GM12878 (cell line): ENCODE measurements at regions not wholly inside any gene's neighbourhood (a gene's known extent, or its start where the extent isn't known, plus 50 kb on each side); places are given as distances from the start of the nearest gene placed in this dataset.

ENCODE experiments used
- ATF7 ChIP-seq: fragments of 450-650 bp; IDR thresholded peaks from 2 replicates; pipeline ENCODE4 v1.6.1; 2016; ENCODE audit warnings: low read depth, mild to moderate bottlenecking
- BCL11A ChIP-seq: IDR thresholded peaks from 2 replicates; pipeline ENCODE4 v1.6.1; 2011; ENCODE audit warnings: low read depth, low read length
- CHD4 ChIP-seq: fragments of 200-600 bp; sonication (generic); IDR thresholded peaks from 2 replicates; pipeline ENCODE4 v1.6.1; 2016; ENCODE audit warnings: mild to moderate bottlenecking
- EP300 ChIP-seq, 2 experiments: fragments of 150-350 bp in 1 of 2; IDR thresholded peaks; 2 replicates each; pipeline ENCODE4 v1.6.1; 2011 to 2012; ENCODE audit warnings: low read depth in 2 of 2, low read length in 2 of 2, borderline replicate concordance in 1 of 2, improper control_type of control experiment in 1 of 2, inconsistent platforms in 1 of 2; ENCODE audit not compliant: control insufficient read depth in 1 of 2
- KAT2A ChIP-seq: conservative IDR thresholded peaks from 2 replicates; pipeline ENCODE4 v1.6.1; 2011; ENCODE audit warnings: low read depth, low read length; ENCODE audit not compliant: control insufficient read depth
- KLF5 ChIP-seq: fragments of 450-650 bp; IDR thresholded peaks from 2 replicates; pipeline ENCODE4 v1.6.1; 2014; ENCODE audit warnings: mild to moderate bottlenecking; ENCODE audit not compliant: partially characterized antibody
- MXI1 ChIP-seq: fragments of 150-350 bp; IDR thresholded peaks from 2 replicates; pipeline ENCODE4 v1.6.1; 2011; ENCODE audit warnings: low read depth, mild to moderate bottlenecking, inconsistent platforms, low read length, improper control_type of control experiment
- NFXL1 ChIP-seq: fragments of 450-650 bp; IDR thresholded peaks from 2 replicates; pipeline ENCODE4 v1.6.1; 2017; ENCODE audit warnings: antibody characterized with exemption, mild to moderate bottlenecking, borderline replicate concordance
- NFYA ChIP-seq: IDR thresholded peaks from 2 replicates; pipeline ENCODE4 v1.6.1; 2011; ENCODE audit warnings: low read depth, mild to moderate bottlenecking, low read length, improper control_type of control experiment, borderline replicate concordance
- RBBP5 ChIP-seq: fragments of 200-600 bp; sonication (generic); conservative IDR thresholded peaks from 2 replicates; pipeline ENCODE4 v1.6.1; 2016
- SMAD1 ChIP-seq: fragments of 450-650 bp; IDR thresholded peaks from 2 replicates; pipeline ENCODE4 v1.6.1; 2018; ENCODE audit warnings: mild to moderate bottlenecking, low read depth; ENCODE audit not compliant: partially characterized antibody
- TARDBP ChIP-seq: IDR thresholded peaks from 2 replicates; pipeline ENCODE4 v1.6.1; 2016; ENCODE audit warnings: borderline replicate concordance
- ZBED1 ChIP-seq: IDR thresholded peaks from 2 replicates; pipeline ENCODE4 v1.6.1; 2016; ENCODE audit warnings: borderline replicate concordance
- ZNF622 ChIP-seq: fragments of 450-650 bp; IDR thresholded peaks from 2 replicates; pipeline ENCODE4 v1.6.1; 2017; ENCODE audit warnings: mild to moderate bottlenecking, inconsistent platforms
- TF ChIP-seq, protein P1 (sequence below): fragments of 450-650 bp; IDR thresholded peaks from 2 replicates; pipeline ENCODE4 v1.6.1; 2018; ENCODE audit warnings: mild to moderate bottlenecking, low read depth, moderate library complexity; ENCODE audit not compliant: partially characterized antibody

DNA sequence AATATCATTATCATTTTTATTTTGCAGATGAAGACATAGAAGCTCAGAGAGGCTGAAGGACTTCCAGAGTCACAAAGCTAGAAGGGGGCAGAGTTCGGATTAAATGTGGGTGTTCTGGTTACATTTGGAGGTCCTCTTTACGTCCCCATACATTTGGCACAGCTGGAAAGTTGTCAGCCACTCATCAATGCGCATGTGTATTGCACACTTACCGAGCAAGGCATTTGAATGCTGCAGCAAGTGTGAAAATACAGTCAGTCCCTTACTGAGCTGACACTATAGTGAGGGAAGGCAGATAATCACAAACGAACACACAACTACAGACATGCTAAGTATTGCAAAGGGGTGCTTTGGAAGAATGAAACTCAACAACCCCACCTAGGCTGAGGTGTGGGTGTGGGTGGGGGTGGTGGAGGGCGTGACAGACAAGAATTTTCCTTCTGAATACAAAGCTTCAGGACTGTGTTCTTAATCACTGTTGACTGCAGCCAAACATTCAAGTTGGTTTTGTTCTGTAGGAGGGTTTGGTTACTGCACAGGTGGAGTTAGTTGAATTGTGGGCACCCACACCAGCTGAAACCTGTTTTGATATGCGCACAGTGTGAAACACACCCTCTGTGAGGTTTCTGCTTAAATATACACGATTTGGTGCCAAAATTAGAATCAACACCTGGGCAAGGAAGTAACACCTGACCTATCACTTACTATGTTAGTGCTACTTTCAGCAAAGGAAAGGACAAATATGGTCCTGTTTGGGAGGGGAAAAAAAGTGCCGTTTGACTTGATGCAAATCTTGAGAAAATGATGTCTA, 72.4 kb downstream of the COQ2 start (continued):
- TF ChIP-seq RBBP5 (no peak), NFYA (no peak), ZBED1 (no peak), MXI1 (no peak), NFXL1 (no peak), TARDBP (no peak), SMAD1 (no peak), BCL11A (no peak), ATF7 (peak; percentile 81), EP300 (IDR thresholded peaks at IDR 0.05; ENCODE audit: borderline replicate concordance in 1 of 2, control insufficient read depth in 1 of 2, low read depth in 2 of 2, low read length in 2 of 2) (peak; percentile 70 to 88; a peak in 3 of 4 replicates), CHD4 (no peak), KAT2A (no peak), ZNF622 (no peak), KLF5 (no peak)
- TF ChIP-seq, protein P1, sequence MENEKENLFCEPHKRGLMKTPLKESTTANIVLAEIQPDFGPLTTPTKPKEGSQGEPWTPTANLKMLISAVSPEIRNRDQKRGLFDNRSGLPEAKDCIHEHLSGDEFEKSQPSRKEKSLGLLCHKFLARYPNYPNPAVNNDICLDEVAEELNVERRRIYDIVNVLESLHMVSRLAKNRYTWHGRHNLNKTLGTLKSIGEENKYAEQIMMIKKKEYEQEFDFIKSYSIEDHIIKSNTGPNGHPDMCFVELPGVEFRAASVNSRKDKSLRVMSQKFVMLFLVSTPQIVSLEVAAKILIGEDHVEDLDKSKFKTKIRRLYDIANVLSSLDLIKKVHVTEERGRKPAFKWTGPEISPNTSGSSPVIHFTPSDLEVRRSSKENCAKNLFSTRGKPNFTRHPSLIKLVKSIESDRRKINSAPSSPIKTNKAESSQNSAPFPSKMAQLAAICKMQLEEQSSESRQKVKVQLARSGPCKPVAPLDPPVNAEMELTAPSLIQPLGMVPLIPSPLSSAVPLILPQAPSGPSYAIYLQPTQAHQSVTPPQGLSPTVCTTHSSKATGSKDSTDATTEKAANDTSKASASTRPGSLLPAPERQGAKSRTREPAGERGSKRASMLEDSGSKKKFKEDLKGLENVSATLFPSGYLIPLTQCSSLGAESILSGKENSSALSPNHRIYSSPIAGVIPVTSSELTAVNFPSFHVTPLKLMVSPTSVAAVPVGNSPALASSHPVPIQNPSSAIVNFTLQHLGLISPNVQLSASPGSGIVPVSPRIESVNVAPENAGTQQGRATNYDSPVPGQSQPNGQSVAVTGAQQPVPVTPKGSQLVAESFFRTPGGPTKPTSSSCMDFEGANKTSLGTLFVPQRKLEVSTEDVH: no peak
